COLO668 (cell line): ENCODE measurements at regions not wholly inside any gene's neighbourhood (a gene's known extent, or its start where the extent isn't known, plus 50 kb on each side); places are given as distances from the start of the nearest gene placed in this dataset.

Source experiments
- DNase-seq: peaks from one replicate; lab custom pipeline; 2025; ENCODE audit not compliant: unreplicated experiment; lab: John Stamatoyannopoulos, UW

- no peak for DNase-seq
Measured at GRCh38 chr19:34824686-34825085, 51.7 kb upstream of the ZNF599 start.
